ENCODE measurements at regions not wholly inside any gene's neighbourhood (a gene's known extent, or its start where the extent isn't known, plus 50 kb on each side); places are given as distances from the start of the nearest gene placed in this dataset.
A peak's percentile ranks its signal among the peaks of the same experiment; 100 is the strongest.

GRCh38 chr1:184919892-184920291, 54.4 kb downstream of the NIBAN1 start:
- no peak for DNase-seq

- DNase-seq = no peak
Measured at GRCh38 chr1:184915463-184916090, 58.7 kb downstream of the NIBAN1 start.

- DNase-seq = no peak
Measured at GRCh38 chr1:184914149-184914548, 60.2 kb downstream of the NIBAN1 start.

- DNase-seq = no peak
Measured at GRCh38 chr1:184912392-184912791, 61.9 kb downstream of the NIBAN1 start.

GRCh38 chr1:184911830-184912229, 62.5 kb downstream of the NIBAN1 start:
- DNase-seq = no peak

GRCh38 chr1:184911103-184911745, 63.1 kb downstream of the NIBAN1 start:
- no peak for DNase-seq

GRCh38 chr1:184910691-184911091, 63.6 kb downstream of the NIBAN1 start:
- no peak for DNase-seq

GRCh38 chr1:184910005-184910404, 64.3 kb downstream of the NIBAN1 start:
- no peak for DNase-seq

- no peak for DNase-seq
Measured at GRCh38 chr1:184909019-184909418, 65.3 kb downstream of the NIBAN1 start.

- no peak for DNase-seq
Measured at GRCh38 chr1:184908506-184908905, 65.8 kb downstream of the NIBAN1 start.

GRCh38 chr1:184907500-184907899, 66.8 kb downstream of the NIBAN1 start:
- no peak for DNase-seq

- no peak for DNase-seq
Measured at GRCh38 chr1:184906761-184907160, 67.5 kb downstream of the NIBAN1 start.

GRCh38 chr1:184905601-184906322, 68.5 kb downstream of the NIBAN1 start:
- no peak for DNase-seq

GRCh38 chr1:184903111-184903692, 71.1 kb downstream of the NIBAN1 start:
- DNase-seq = no peak

- no peak for DNase-seq
Measured at GRCh38 chr1:184900507-184900906, 73.8 kb downstream of the NIBAN1 start.

- DNase-seq = no peak
Measured at GRCh38 chr1:184896000-184896399, 78.3 kb downstream of the NIBAN1 start.

- no peak for DNase-seq
Measured at GRCh38 chr1:184895086-184895485, 79.2 kb downstream of the NIBAN1 start.

- DNase-seq = no peak
Measured at GRCh38 chr1:184893695-184894094, 80.6 kb downstream of the NIBAN1 start.

GRCh38 chr1:184892116-184892515, 82.2 kb downstream of the NIBAN1 start:
- no peak for DNase-seq

- no peak for DNase-seq
Measured at GRCh38 chr1:184891440-184891839, 82.9 kb downstream of the NIBAN1 start.

GRCh38 chr1:184890539-184890973, 83.8 kb downstream of the NIBAN1 start:
- peak in 1 of 2 experiments; percentile 7 for DNase-seq

GRCh38 chr1:184889902-184890301, 84.4 kb downstream of the NIBAN1 start:
- DNase-seq = no peak

GRCh38 chr1:184889166-184889565, 85.1 kb downstream of the NIBAN1 start:
- DNase-seq = no peak

- no peak for DNase-seq
Measured at GRCh38 chr1:184888505-184888904, 85.8 kb downstream of the NIBAN1 start.
